Epidermal melanocyte (primary cell): ENCODE measurements at regions not wholly inside any gene's neighbourhood (a gene's known extent, or its start where the extent isn't known, plus 50 kb on each side); places are given as distances from the start of the nearest gene placed in this dataset.

Experiments
- DNase-seq: peaks from one replicate; pipeline ENCODE4 v3.0.0; 2011; ENCODE audit warnings: low spot score; ENCODE audit not compliant: insufficient read length

- no peak for DNase-seq
Measured at GRCh38 chr7:80403686-80404241, 108.1 kb downstream of the GNAT3 start.

- no peak for DNase-seq
Measured at GRCh38 chr7:80401708-80402107, 110.2 kb downstream of the GNAT3 start.

- DNase-seq = no peak
Measured at GRCh38 chr7:80393786-80394185, 118.1 kb downstream of the GNAT3 start.

GRCh38 chr7:80392229-80393169 lies 119.4 kb downstream of the GNAT3 start:
- no peak for DNase-seq

- DNase-seq = no peak
Measured at GRCh38 chr7:80387634-80388193, 124.2 kb downstream of the GNAT3 start.

- no peak for DNase-seq
Measured at GRCh38 chr7:80386686-80387085, 125.2 kb downstream of the GNAT3 start.

- DNase-seq = no peak
Measured at GRCh38 chr7:80385508-80385907, 126.4 kb downstream of the GNAT3 start.

- no peak for DNase-seq
Measured at GRCh38 chr7:80380957-80381356, 130.9 kb downstream of the GNAT3 start.

GRCh38 chr7:80379034-80379982 lies 132.6 kb downstream of the GNAT3 start:
- DNase-seq = no peak

- DNase-seq = no peak
Measured at GRCh38 chr7:80374321-80374720, 137.5 kb downstream of the GNAT3 start.

- no peak for DNase-seq
Measured at GRCh38 chr7:80373429-80374032, 138.3 kb downstream of the GNAT3 start.

- DNase-seq = no peak
Measured at GRCh38 chr7:80372415-80372814, 139.4 kb downstream of the GNAT3 start.

- DNase-seq = no peak
Measured at GRCh38 chr7:80370587-80370986, 141.3 kb downstream of the GNAT3 start.

GRCh38 chr7:80369321-80369720 lies 142.5 kb downstream of the GNAT3 start:
- DNase-seq = no peak

- DNase-seq = no peak
Measured at GRCh38 chr7:80362677-80363076, 149.2 kb downstream of the GNAT3 start.

- no peak for DNase-seq
Measured at GRCh38 chr7:80362010-80362618, 149.8 kb downstream of the GNAT3 start.

GRCh38 chr7:80359476-80359875 lies 152.4 kb downstream of the GNAT3 start:
- no peak for DNase-seq

- no peak for DNase-seq
Measured at GRCh38 chr7:80359029-80359428, 152.8 kb downstream of the GNAT3 start.

- no peak for DNase-seq
Measured at GRCh38 chr7:80357530-80357929, 154.3 kb downstream of the GNAT3 start.

- DNase-seq = no peak
Measured at GRCh38 chr7:80350430-80350829, 161.4 kb downstream of the GNAT3 start.

- no peak for DNase-seq
Measured at GRCh38 chr7:80348223-80348622, 163.6 kb downstream of the GNAT3 start.
